ENCODE measurements at regions not wholly inside any gene's neighbourhood (a gene's known extent, or its start where the extent isn't known, plus 50 kb on each side); places are given as distances from the start of the nearest gene placed in this dataset.
A peak's percentile ranks its signal among the peaks of the same experiment; 100 is the strongest.

DNA sequence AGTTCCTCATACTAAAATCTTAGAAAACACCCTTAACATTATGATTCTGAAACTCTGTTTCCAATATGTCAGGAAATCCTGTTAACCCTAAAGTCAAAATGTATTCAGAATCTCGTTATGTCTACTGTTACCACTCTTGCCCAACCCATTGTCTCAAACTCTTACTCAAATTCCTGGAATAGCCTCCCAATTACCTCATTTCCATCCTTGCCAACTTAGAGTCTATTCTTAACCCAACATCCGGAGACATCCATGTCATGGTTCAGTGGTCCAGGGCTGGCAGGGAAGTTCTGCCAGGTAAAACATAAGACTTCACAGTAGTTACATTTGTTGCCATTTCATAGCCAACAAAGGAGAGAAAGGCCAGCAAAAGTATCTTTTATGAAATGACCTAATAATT, 593.9 kb downstream of the PYDC2 start:
- no peak overlapping the region for H3K27ac ChIP-seq
- no peak for TF ChIP-seq CTCF (conservative IDR thresholded peaks at IDR 0.05)
- no peak for TF ChIP-seq ZFX (IDR thresholded peaks at IDR 0.05)

DNA sequence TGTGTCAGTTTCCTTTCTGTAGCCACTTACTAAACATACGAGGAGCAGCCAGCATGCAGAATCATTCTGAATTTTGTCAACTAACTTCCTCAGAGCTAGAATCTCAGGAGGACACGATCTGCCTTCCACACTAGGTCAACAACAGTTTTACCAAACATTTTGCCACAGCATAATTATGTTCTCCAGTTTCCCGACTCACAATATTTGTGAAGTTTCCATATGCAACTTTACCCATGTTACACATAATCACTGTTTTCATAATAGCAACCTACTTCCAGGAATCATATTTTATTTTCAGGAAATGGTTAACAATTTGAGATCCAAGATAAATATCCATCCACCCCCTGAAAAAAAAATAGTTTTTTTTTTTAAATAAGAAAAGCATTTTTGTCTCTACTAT, 595.0 kb downstream of the PYDC2 start:
- no peak for TF ChIP-seq ZFX (IDR thresholded peaks at IDR 0.05)
- TF ChIP-seq CTCF (conservative IDR thresholded peaks at IDR 0.05), result no peak
- no peak overlapping the region for H3K27ac ChIP-seq

DNA sequence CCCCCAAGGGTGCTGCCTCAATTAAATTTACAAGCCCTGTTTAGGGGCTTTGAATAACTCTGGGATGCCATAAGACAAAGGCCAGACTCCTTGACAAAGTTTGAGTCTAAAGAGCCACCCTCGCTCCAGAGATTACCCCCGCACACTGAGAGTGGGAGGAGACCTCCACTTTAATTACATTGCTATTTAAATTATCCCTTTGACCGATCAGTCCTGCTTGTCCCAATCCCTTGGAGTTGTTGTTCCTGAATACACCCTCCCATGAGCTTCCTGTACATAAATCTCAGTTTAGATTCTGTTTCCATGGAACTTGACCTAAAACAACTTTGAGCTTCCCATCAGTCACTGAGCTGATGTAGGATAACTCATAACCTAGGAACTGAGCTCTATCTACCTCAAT, 596.3 kb downstream of the PYDC2 start:
- H3K27ac ChIP-seq, result no peak overlapping the region
- TF ChIP-seq CTCF (conservative IDR thresholded peaks at IDR 0.05), result no peak
- no peak for TF ChIP-seq ZFX (IDR thresholded peaks at IDR 0.05)

DNA sequence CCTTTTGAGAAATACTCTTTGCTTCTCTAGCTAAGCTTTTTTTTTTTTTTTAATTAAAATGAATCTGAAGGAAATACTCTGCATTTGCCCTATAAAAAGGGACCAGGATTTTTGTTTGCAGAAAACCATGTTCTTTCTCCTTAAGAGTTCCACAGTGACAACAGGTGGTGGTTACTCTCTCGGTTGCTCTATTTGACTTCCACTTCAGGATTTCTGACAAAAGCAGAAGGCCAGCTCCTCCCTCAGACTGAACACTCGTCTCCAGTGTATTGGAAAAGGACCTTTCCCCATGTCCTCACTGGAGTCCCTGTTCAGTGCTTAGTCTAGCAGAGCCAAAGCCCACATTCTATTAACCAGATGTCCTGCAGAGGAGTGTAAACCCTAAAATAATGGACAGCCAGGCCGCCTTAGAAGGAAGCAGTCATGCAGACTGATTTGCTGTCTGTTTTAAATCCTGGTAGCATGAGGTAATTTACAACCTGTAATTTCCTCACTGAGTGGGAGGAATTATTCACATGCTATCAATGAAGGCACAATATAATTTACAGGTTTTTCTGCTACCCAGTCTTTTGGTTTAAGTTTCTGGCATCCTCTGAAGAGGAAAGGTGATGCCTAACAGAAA, 599.3 kb downstream of the PYDC2 start:
- no peak for TF ChIP-seq ZFX (IDR thresholded peaks at IDR 0.05)
- TF ChIP-seq CTCF (conservative IDR thresholded peaks at IDR 0.05), result no peak
- no peak overlapping the region for H3K27ac ChIP-seq

GRCh38 chr3:192061426-192061825, 600.5 kb downstream of the PYDC2 start:
- TF ChIP-seq ZFX (IDR thresholded peaks at IDR 0.05) (no peak), CTCF (conservative IDR thresholded peaks at IDR 0.05) (no peak)
- no peak overlapping the region for H3K27ac ChIP-seq

- no peak overlapping the region for H3K27ac ChIP-seq
- TF ChIP-seq ZFX (IDR thresholded peaks at IDR 0.05) (no peak), CTCF (conservative IDR thresholded peaks at IDR 0.05) (no peak)
Observed at GRCh38 chr3:192062186-192062585, 601.2 kb downstream of the PYDC2 start.

DNA sequence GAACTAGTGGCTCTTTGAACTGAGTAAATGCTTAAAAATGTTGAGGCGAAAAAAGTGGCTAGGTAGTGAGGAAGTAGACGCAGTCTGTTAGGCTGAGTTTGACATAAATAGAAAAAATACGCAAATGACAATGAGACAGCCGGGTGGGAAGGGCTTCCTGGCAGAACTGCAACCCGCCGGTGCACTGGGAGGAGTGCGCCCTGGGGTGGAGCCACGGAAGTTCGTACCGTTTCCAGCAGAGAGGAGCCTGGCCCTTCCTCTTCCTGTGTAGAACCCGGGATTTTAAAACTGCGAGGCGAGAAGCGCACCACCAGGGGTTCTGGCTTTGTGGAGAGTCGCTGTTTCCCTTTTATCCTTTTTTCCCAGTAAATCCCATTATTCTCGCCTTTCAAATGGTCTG, 602.6 kb downstream of the PYDC2 start:
- no peak for TF ChIP-seq ZFX (IDR thresholded peaks at IDR 0.05)
- peak; percentile 22; the same call in 1 of the 2 replicates for TF ChIP-seq CTCF (conservative IDR thresholded peaks at IDR 0.05)
- H3K27ac ChIP-seq, result no peak overlapping the region
